NT2/D1 (cell line): ENCODE measurements at regions not wholly inside any gene's neighbourhood (a gene's known extent, or its start where the extent isn't known, plus 50 kb on each side); places are given as distances from the start of the nearest gene placed in this dataset.

Experiments
- SUZ12 ChIP-seq: IDR thresholded peaks from 2 replicates; pipeline ENCODE4 v1.6.1; 2011; ENCODE audit not compliant: insufficient read length, insufficient read depth; ENCODE audit errors: extremely low read depth
- YY1 ChIP-seq: IDR thresholded peaks from 2 replicates; pipeline ENCODE4 v1.6.1; 2011; ENCODE audit not compliant: insufficient read length, insufficient read depth
- ZNF274 ChIP-seq: IDR thresholded peaks from 2 replicates; pipeline ENCODE4 v1.6.1; 2011; ENCODE audit warnings: mild to moderate bottlenecking, low read depth, low read length

DNA sequence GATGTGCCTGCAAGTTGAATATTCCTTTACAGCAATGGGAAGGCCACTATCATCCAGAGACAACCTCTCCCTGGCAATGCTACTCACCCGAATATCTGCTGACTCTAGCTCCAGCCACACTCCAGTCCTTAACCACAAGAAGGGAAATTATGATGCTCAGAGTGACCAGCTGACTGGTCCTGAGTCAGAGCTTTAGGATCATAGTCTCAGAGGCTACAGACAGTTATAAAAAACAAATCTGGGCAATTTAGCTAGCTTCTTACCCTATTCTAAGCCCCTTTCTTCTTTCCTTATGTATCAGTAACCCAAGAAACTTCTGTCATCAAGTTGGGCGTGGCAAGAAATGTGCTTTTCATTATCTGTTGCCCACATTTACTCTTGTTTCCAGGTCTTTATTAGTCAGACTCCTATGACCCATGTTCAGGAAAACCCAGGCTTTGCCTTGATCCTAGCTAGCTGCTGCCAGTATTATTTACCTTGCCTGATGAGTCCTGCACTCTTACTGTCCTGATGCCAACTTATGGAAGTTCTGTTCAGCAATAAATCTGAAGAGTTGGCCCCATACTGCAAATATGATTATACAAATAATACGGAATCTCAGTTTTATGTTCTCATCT lies 207.0 kb downstream of the TTLL7 start:
- no peak for TF ChIP-seq YY1
- TF ChIP-seq SUZ12 = no peak
- no peak for TF ChIP-seq ZNF274
